Brain microvascular endothelial cell (primary cell): ENCODE measurements at regions not wholly inside any gene's neighbourhood (a gene's known extent, or its start where the extent isn't known, plus 50 kb on each side); places are given as distances from the start of the nearest gene placed in this dataset.
"Not testable (repeated sequence)": the region's sequence is repeated elsewhere in the genome, so short reads cannot be mapped to it uniquely, and the experiment has no call there.

Experiments used
- DNase-seq: peaks from one replicate; pipeline ENCODE4 v3.0.0-alpha.2; 2020
- H3K27ac ChIP-seq: fragments of 250-450 bp; sonication (Bioruptor Pico); 2 replicates; pipeline ENCODE4 v1.5.1; 2020; ENCODE audit warnings: mild to moderate bottlenecking, moderate library complexity
- H3K27me3 ChIP-seq: fragments of 250-450 bp; sonication (Bioruptor Pico); replicated peaks from 2 replicates; pipeline ENCODE4 v1.5.1; 2020; ENCODE audit warnings: mild to moderate bottlenecking
- H3K36me3 ChIP-seq: fragments of 250-450 bp; sonication (Bioruptor Pico); replicated peaks from 2 replicates; pipeline ENCODE4 v1.5.1; 2020; ENCODE audit warnings: mild to moderate bottlenecking
- H3K4me3 ChIP-seq: 2 replicates; pipeline ENCODE4 v1.5.1; 2011; ENCODE audit warnings: low read depth, mild to moderate bottlenecking, control low read depth, low read length, moderate library complexity
- CTCF ChIP-seq: IDR thresholded peaks from 2 replicates; pipeline ENCODE4 v1.5.1; 2011; ENCODE audit warnings: low read depth, mild to moderate bottlenecking, moderate library complexity, low read length, control low read depth, inconsistent platforms; ENCODE audit errors: missing control alignments
- in situ Hi-C: cut with HindIII; loops from 2 replicates; pipeline ENCODE4 v1.10.0; 2017; ENCODE audit warnings: low sequenced_read_pairs, low pct_ligation_motif_present

GRCh38 chr1:68770817-68771216 is 273.9 kb upstream of the DEPDC1 start:
- no peak overlapping the region for H3K27ac ChIP-seq
- H3K4me3 ChIP-seq = no peak overlapping the region
- no peak for DNase-seq
- no peaks in the 10 kb centered on the region for H3K27me3 ChIP-seq
- in situ Hi-C loops = no loop called here
- no peak for TF ChIP-seq CTCF
- no peaks in the 10 kb centered on the region for H3K36me3 ChIP-seq

GRCh38 chr1:68777851-68778250 is 281.0 kb upstream of the DEPDC1 start:
- Histone ChIP-seq H3K36me3 (no peaks in the 10 kb centered on the region), H3K27ac (no peak overlapping the region)

GRCh38 chr1:68779841-68780240 is 283.0 kb upstream of the DEPDC1 start:
- H3K27me3 ChIP-seq, in situ Hi-C loops, H3K36me3 ChIP-seq, H3K27ac ChIP-seq, DNase-seq, H3K4me3 ChIP-seq: not testable (repeated sequence)

More at GRCh38 chr1:68777851-68778250, 281.0 kb upstream of the DEPDC1 start:
- in situ Hi-C loops = no loop called here
- H3K4me3 ChIP-seq = no peak overlapping the region
- no peaks in the 10 kb centered on the region for H3K27me3 ChIP-seq
- TF ChIP-seq CTCF = no peak
- no peak for DNase-seq

GRCh38 chr1:68780919-68781318 is 284.0 kb upstream of the DEPDC1 start:
- no peak for TF ChIP-seq CTCF
- Histone ChIP-seq H3K36me3 (no peaks in the 10 kb centered on the region), H3K27me3 (no peaks in the 10 kb centered on the region), H3K27ac (no peak overlapping the region), H3K4me3 (no peak overlapping the region)
- in situ Hi-C loops = no loop called here
- DNase-seq = no peak

- Histone ChIP-seq H3K4me3 (no peak overlapping the region), H3K27me3 (no peaks in the 10 kb centered on the region), H3K36me3 (no peaks in the 10 kb centered on the region), H3K27ac (no peak overlapping the region)
- DNase-seq = no peak
- in situ Hi-C loops = no loop called here
- TF ChIP-seq CTCF = no peak
These were observed 286.0 kb upstream of the DEPDC1 start for GRCh38 chr1:68782890-68783289.

- in situ Hi-C loops = no loop called here
- Histone ChIP-seq H3K4me3 (no peak overlapping the region), H3K27ac (no peak overlapping the region), H3K36me3 (no peaks in the 10 kb centered on the region), H3K27me3 (no peaks in the 10 kb centered on the region)
- no peak for TF ChIP-seq CTCF
- DNase-seq = no peak
These were observed 288.4 kb upstream of the DEPDC1 start for GRCh38 chr1:68785328-68785727.
